ENCODE measurements at regions not wholly inside any gene's neighbourhood (a gene's known extent, or its start where the extent isn't known, plus 50 kb on each side); places are given as distances from the start of the nearest gene placed in this dataset.

DNA sequence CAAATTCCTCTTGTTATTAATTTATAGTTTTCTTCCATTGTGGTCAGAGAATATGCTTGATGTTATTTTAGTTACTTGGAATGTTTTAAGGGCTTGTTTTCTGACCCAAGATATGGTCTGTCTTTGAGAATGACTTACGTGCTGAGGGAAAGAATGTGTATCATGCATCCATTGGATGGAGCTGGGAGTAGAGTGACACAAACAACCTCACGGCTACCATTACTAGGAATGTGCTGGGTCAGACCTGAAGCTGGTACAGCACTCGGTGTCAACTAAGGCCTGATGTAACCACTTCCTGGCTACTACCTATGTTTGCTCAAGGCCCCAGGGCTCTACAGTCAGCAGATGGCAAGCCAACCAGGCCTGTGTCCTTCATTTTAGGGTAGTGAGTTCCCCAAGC is 257.8 kb downstream of the FAT4 start:
- Histone ChIP-seq H3K9me3 (replicated peaks; ENCODE audit: insufficient read depth, low read length) (no peaks in the 10 kb centered on the region), H3K4me1 (ENCODE audit: low read length) (no peaks in the 10 kb centered on the region), H3K4me3 (ENCODE audit: low read length) (no peak overlapping the region), H3K9ac (ENCODE audit: low read length) (no peak overlapping the region), H3K79me2 (ENCODE audit: low read length) (no peaks in the 10 kb centered on the region), H3K36me3 (replicated peaks; ENCODE audit: insufficient read depth, low read length) (no peaks in the 10 kb centered on the region), H3K27me3 (replicated peaks; ENCODE audit: insufficient read depth, low read length) (no peaks in the 10 kb centered on the region), H3K9me2 (replicated peaks; ENCODE audit: insufficient read depth, low read length) (no peaks in the 10 kb centered on the region), H3F3A (ENCODE audit: insufficient read depth, low read length) (no peaks in the 10 kb centered on the region), H3K4me2 (ENCODE audit: low read depth, low read length) (no peak overlapping the region), H4K20me1 (ENCODE audit: insufficient read depth, low read length) (no peaks in the 10 kb centered on the region), H2AFZ (ENCODE audit: low read length) (no peak overlapping the region), H3K27ac (ENCODE audit: low read length) (no peak overlapping the region)
- DNase-seq = no peak
- no peak for TF ChIP-seq EZH2phosphoT487 (IDR thresholded peaks at IDR 0.05; ENCODE audit: low read length)
- TF ChIP-seq EZH2 (optimal IDR thresholded peaks at IDR 0.05; ENCODE audit: low read depth, low read length) = no peak
- TF ChIP-seq, protein P1, sequence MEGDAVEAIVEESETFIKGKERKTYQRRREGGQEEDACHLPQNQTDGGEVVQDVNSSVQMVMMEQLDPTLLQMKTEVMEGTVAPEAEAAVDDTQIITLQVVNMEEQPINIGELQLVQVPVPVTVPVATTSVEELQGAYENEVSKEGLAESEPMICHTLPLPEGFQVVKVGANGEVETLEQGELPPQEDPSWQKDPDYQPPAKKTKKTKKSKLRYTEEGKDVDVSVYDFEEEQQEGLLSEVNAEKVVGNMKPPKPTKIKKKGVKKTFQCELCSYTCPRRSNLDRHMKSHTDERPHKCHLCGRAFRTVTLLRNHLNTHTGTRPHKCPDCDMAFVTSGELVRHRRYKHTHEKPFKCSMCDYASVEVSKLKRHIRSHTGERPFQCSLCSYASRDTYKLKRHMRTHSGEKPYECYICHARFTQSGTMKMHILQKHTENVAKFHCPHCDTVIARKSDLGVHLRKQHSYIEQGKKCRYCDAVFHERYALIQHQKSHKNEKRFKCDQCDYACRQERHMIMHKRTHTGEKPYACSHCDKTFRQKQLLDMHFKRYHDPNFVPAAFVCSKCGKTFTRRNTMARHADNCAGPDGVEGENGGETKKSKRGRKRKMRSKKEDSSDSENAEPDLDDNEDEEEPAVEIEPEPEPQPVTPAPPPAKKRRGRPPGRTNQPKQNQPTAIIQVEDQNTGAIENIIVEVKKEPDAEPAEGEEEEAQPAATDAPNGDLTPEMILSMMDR (IDR thresholded peaks at IDR 0.05; ENCODE audit: low read length) = no peak

DNA sequence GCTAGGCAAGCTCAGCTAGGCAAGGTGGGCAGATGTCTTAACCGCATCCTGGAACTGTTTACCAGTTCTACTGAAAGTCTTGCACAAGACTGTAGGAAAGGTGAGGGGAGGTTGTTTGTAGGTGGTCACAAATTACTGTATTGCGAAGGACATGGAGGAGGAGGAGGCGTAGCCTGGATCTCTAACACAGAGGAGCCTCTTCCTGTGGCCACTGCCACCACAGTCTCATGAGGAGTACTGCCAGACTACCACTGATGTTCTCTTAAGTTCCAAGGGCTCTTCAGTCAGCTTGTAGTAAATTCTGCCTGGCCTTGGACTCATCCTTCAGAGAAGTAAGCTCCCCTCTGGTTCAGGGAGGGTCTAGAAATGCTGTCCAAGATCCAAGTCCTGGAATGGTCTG is 258.6 kb downstream of the FAT4 start:
- no peak overlapping the region for H2AFZ ChIP-seq (ENCODE audit: low read length)
- H3K79me2 ChIP-seq (ENCODE audit: low read length) = no peaks in the 10 kb centered on the region
- no peaks in the 10 kb centered on the region for H3K36me3 ChIP-seq (replicated peaks; ENCODE audit: insufficient read depth, low read length)
- H4K20me1 ChIP-seq (ENCODE audit: insufficient read depth, low read length) = no peaks in the 10 kb centered on the region
- H3K27ac ChIP-seq (ENCODE audit: low read length) = no peak overlapping the region
- H3F3A ChIP-seq (ENCODE audit: insufficient read depth, low read length) = no peaks in the 10 kb centered on the region
- DNase-seq = no peak
- H3K4me2 ChIP-seq (ENCODE audit: low read depth, low read length) = no peak overlapping the region
- no peaks in the 10 kb centered on the region for H3K9me3 ChIP-seq (replicated peaks; ENCODE audit: insufficient read depth, low read length)
- no peak overlapping the region for H3K4me3 ChIP-seq (ENCODE audit: low read length)
- H3K27me3 ChIP-seq (replicated peaks; ENCODE audit: insufficient read depth, low read length) = no peaks in the 10 kb centered on the region
- H3K9ac ChIP-seq (ENCODE audit: low read length) = no peak overlapping the region
- TF ChIP-seq, protein P1 (IDR thresholded peaks at IDR 0.05; ENCODE audit: low read length) = no peak
- TF ChIP-seq EZH2 (optimal IDR thresholded peaks at IDR 0.05; ENCODE audit: low read depth, low read length) (no peak), EZH2phosphoT487 (IDR thresholded peaks at IDR 0.05; ENCODE audit: low read length) (no peak)
- H3K9me2 ChIP-seq (replicated peaks; ENCODE audit: insufficient read depth, low read length) = no peaks in the 10 kb centered on the region
- no peaks in the 10 kb centered on the region for H3K4me1 ChIP-seq (ENCODE audit: low read length)

- no peaks in the 10 kb centered on the region for H3K36me3 ChIP-seq (replicated peaks; ENCODE audit: insufficient read depth, low read length)
- H3K4me3 ChIP-seq (ENCODE audit: low read length) = no peak overlapping the region
- DNase-seq = no peak
- no peaks in the 10 kb centered on the region for H3K27me3 ChIP-seq (replicated peaks; ENCODE audit: insufficient read depth, low read length)
- H3K27ac ChIP-seq (ENCODE audit: low read length) = no peak overlapping the region
- no peak for TF ChIP-seq EZH2phosphoT487 (IDR thresholded peaks at IDR 0.05; ENCODE audit: low read length)
- no peak for TF ChIP-seq EZH2 (optimal IDR thresholded peaks at IDR 0.05; ENCODE audit: low read depth, low read length)
- TF ChIP-seq, protein P1 (IDR thresholded peaks at IDR 0.05; ENCODE audit: low read length) = no peak
- H3K4me2 ChIP-seq (ENCODE audit: low read depth, low read length) = no peak overlapping the region
- no peak overlapping the region for H2AFZ ChIP-seq (ENCODE audit: low read length)
- no peaks in the 10 kb centered on the region for H3K9me2 ChIP-seq (replicated peaks; ENCODE audit: insufficient read depth, low read length)
- H3F3A ChIP-seq (ENCODE audit: insufficient read depth, low read length) = no peaks in the 10 kb centered on the region
- H3K9ac ChIP-seq (ENCODE audit: low read length) = no peak overlapping the region
- no peaks in the 10 kb centered on the region for H3K9me3 ChIP-seq (replicated peaks; ENCODE audit: insufficient read depth, low read length)
- H3K4me1 ChIP-seq (ENCODE audit: low read length) = no peaks in the 10 kb centered on the region
- no peaks in the 10 kb centered on the region for H3K79me2 ChIP-seq (ENCODE audit: low read length)
- H4K20me1 ChIP-seq (ENCODE audit: insufficient read depth, low read length) = no peaks in the 10 kb centered on the region
Observed at GRCh38 chr4:125573786-125574185, 259.0 kb downstream of the FAT4 start.
